NCI-H748 treated with DMSO at 0.1 percent for 48 hours (cell line): ENCODE measurements at regions not wholly inside any gene's neighbourhood (a gene's known extent, or its start where the extent isn't known, plus 50 kb on each side); places are given as distances from the start of the nearest gene placed in this dataset.

Source experiments
- DNase-seq: peaks from one replicate; lab custom pipeline; 2025; lab: John Stamatoyannopoulos, UW

- DNase-seq = no peak
Observed at GRCh38 chr14:38505973-38506249, 250.0 kb upstream of the CLEC14A start.

- no peak for DNase-seq
Observed at GRCh38 chr14:38505221-38505972, 249.5 kb upstream of the CLEC14A start.

GRCh38 chr14:38504175-38504574, 248.3 kb upstream of the CLEC14A start:
- DNase-seq = no peak

- no peak for DNase-seq
Observed at GRCh38 chr14:38502239-38502638, 246.3 kb upstream of the CLEC14A start.

GRCh38 chr14:38500125-38500524, 244.2 kb upstream of the CLEC14A start:
- DNase-seq = no peak

GRCh38 chr14:38496092-38496491, 240.2 kb upstream of the CLEC14A start:
- DNase-seq = no peak

GRCh38 chr14:38490273-38490672, 234.4 kb upstream of the CLEC14A start:
- no peak for DNase-seq

- DNase-seq = no peak
Observed at GRCh38 chr14:38485026-38485425, 229.1 kb upstream of the CLEC14A start.

- peak; percentile 44 for DNase-seq
Observed at GRCh38 chr14:38481952-38482678, 226.2 kb upstream of the CLEC14A start.

GRCh38 chr14:38469156-38469555, 213.3 kb upstream of the CLEC14A start:
- no peak for DNase-seq

GRCh38 chr14:38442208-38442607, 186.3 kb upstream of the CLEC14A start:
- no peak for DNase-seq

GRCh38 chr14:38432186-38432585, 176.3 kb upstream of the CLEC14A start:
- DNase-seq = no peak

- no peak for DNase-seq
Observed at GRCh38 chr14:38431156-38431555, 175.3 kb upstream of the CLEC14A start.

- DNase-seq = no peak
Observed at GRCh38 chr14:38430522-38430921, 174.6 kb upstream of the CLEC14A start.

- DNase-seq = no peak
Observed at GRCh38 chr14:38425324-38425976, 169.6 kb upstream of the CLEC14A start.

GRCh38 chr14:38420048-38420447, 164.2 kb upstream of the CLEC14A start:
- no peak for DNase-seq

GRCh38 chr14:38419579-38419978, 163.7 kb upstream of the CLEC14A start:
- no peak for DNase-seq

- no peak for DNase-seq
Observed at GRCh38 chr14:38412654-38413053, 156.8 kb upstream of the CLEC14A start.

GRCh38 chr14:38410442-38410841, 154.5 kb upstream of the CLEC14A start:
- no peak for DNase-seq

- no peak for DNase-seq
Observed at GRCh38 chr14:38409071-38409705, 153.3 kb upstream of the CLEC14A start.

- DNase-seq = peak; percentile 4
Observed at GRCh38 chr14:38405851-38406635, 150.2 kb upstream of the CLEC14A start.

GRCh38 chr14:38404616-38405015, 148.7 kb upstream of the CLEC14A start:
- DNase-seq = no peak
